H9 (cell line): ENCODE measurements at regions not wholly inside any gene's neighbourhood (a gene's known extent, or its start where the extent isn't known, plus 50 kb on each side); places are given as distances from the start of the nearest gene placed in this dataset.

Source experiments
- DNase-seq: peaks from one replicate; pipeline ENCODE4 v3.0.0-alpha.2; 2017
- H2AFZ ChIP-seq: one replicate; pipeline ENCODE4 v1.6.1; 2013; ENCODE audit warnings: mild to moderate bottlenecking, low read length, control low read depth, moderate library complexity
- H2AK5ac ChIP-seq: 2 replicates; pipeline ENCODE4 v1.6.1; 2013; ENCODE audit warnings: low read length, control low read depth, mixed read lengths; ENCODE audit not compliant: insufficient read length
- H2BK120ac ChIP-seq: one replicate; pipeline ENCODE4 v1.6.1; 2013; ENCODE audit warnings: low read depth, mild to moderate bottlenecking, low read length, control low read depth, inconsistent platforms; ENCODE audit not compliant: poor library complexity, severe bottlenecking
- H2BK12ac ChIP-seq: 2 replicates; pipeline ENCODE4 v1.6.1; 2013; ENCODE audit warnings: low read length, control low read depth, mixed read lengths, low read depth; ENCODE audit not compliant: insufficient read length
- H2BK15ac ChIP-seq: 2 replicates; pipeline ENCODE4 v1.6.1; 2013; ENCODE audit warnings: low read depth, low read length, control low read depth
- H2BK20ac ChIP-seq: one replicate; pipeline ENCODE4 v1.6.1; 2013; ENCODE audit warnings: low read depth, mild to moderate bottlenecking, low read length, control low read depth, inconsistent platforms; ENCODE audit not compliant: poor library complexity, severe bottlenecking
- H2BK5ac ChIP-seq: 2 replicates; pipeline ENCODE4 v1.6.1; 2013; ENCODE audit warnings: low read length, control low read depth, mixed read lengths; ENCODE audit not compliant: insufficient read length
- H3K14ac ChIP-seq: 2 replicates; pipeline ENCODE4 v1.6.1; 2013; ENCODE audit warnings: low read length, control low read depth; ENCODE audit not compliant: insufficient read depth
- H3K18ac ChIP-seq: 2 replicates; pipeline ENCODE4 v1.6.1; 2013; ENCODE audit warnings: low read depth, mild to moderate bottlenecking, mixed read lengths, low read length, control low read depth; ENCODE audit not compliant: insufficient read length
- H3K23ac ChIP-seq: 2 replicates; pipeline ENCODE4 v1.6.1; 2013; ENCODE audit warnings: low read length, control low read depth, mixed read lengths, low read depth; ENCODE audit not compliant: insufficient read length
- H3K23me2 ChIP-seq: 2 replicates; pipeline ENCODE4 v1.6.1; 2013; ENCODE audit warnings: low read depth, mild to moderate bottlenecking, mixed read lengths, low read length, control low read depth; ENCODE audit not compliant: insufficient read length, poor library complexity, severe bottlenecking
- H3K27ac ChIP-seq: 2 replicates; pipeline ENCODE4 v1.5.1; 2013; ENCODE audit warnings: low read length, control low read depth, mixed read lengths, low read depth; ENCODE audit not compliant: insufficient read length
- H3K27me3 ChIP-seq: 2 replicates; pipeline ENCODE4 v1.6.1; 2013; ENCODE audit warnings: low read length, control low read depth, inconsistent platforms; ENCODE audit not compliant: insufficient read depth
- H3K4ac ChIP-seq: 2 replicates; pipeline ENCODE4 v1.6.1; 2013; ENCODE audit warnings: low read depth, mild to moderate bottlenecking, control low read depth, inconsistent platforms, low read length, moderate library complexity
- H3K4me1 ChIP-seq: 2 replicates; pipeline ENCODE4 v1.6.1; 2013; ENCODE audit warnings: low read length, control low read depth, inconsistent platforms; ENCODE audit not compliant: insufficient read depth
- H3K4me2 ChIP-seq: 2 replicates; pipeline ENCODE4 v1.6.1; 2013; ENCODE audit warnings: low read length, control low read depth, mixed read lengths; ENCODE audit not compliant: insufficient read length, insufficient read depth
- H3K56ac ChIP-seq: 2 replicates; pipeline ENCODE4 v1.6.1; 2013; ENCODE audit warnings: low read depth, mild to moderate bottlenecking, mixed read lengths, low read length, control low read depth; ENCODE audit not compliant: insufficient read length
- H3K79me1 ChIP-seq: 2 replicates; pipeline ENCODE4 v1.6.1; 2013; ENCODE audit warnings: low read depth, mild to moderate bottlenecking, moderate library complexity, low read length, control low read depth, inconsistent platforms; ENCODE audit not compliant: insufficient read depth, poor library complexity, severe bottlenecking
- H3K79me2 ChIP-seq: 2 replicates; pipeline ENCODE4 v1.6.1; 2013; ENCODE audit warnings: low read length, control low read depth, inconsistent platforms; ENCODE audit not compliant: insufficient read depth
- H3K9ac ChIP-seq: 2 replicates; pipeline ENCODE4 v1.6.1; 2013; ENCODE audit warnings: low read length, control low read depth, mixed read lengths; ENCODE audit not compliant: insufficient read length; ENCODE audit errors: extremely low read depth
- H3K9me3 ChIP-seq: one replicate; pipeline ENCODE4 v1.6.1; 2013; ENCODE audit warnings: low read depth, low read length, inconsistent platforms; ENCODE audit not compliant: control insufficient read depth
- H3T11ph ChIP-seq: one replicate; pipeline ENCODE4 v1.6.1; 2013; ENCODE audit warnings: mild to moderate bottlenecking, low read length, control low read depth, inconsistent platforms
- H4K20me1 ChIP-seq: one replicate; pipeline ENCODE4 v1.6.1; 2013; ENCODE audit not compliant: control insufficient read depth, insufficient read length, insufficient read depth
- H4K5ac ChIP-seq: 2 replicates; pipeline ENCODE4 v1.6.1; 2013; ENCODE audit warnings: low read depth, mild to moderate bottlenecking, mixed read lengths, low read length, control low read depth; ENCODE audit not compliant: insufficient read length
- H4K8ac ChIP-seq: replicated peaks from 2 replicates; pipeline ENCODE4 v1.6.1; 2013; ENCODE audit warnings: low read length, control low read depth, mixed read lengths, low read depth; ENCODE audit not compliant: insufficient read length
- H4K91ac ChIP-seq: 2 replicates; pipeline ENCODE4 v1.6.1; 2013; ENCODE audit warnings: low read depth, mild to moderate bottlenecking, moderate library complexity, mixed read lengths, low read length, control low read depth; ENCODE audit not compliant: insufficient read length
- H3K27ac Mint-ChIP-seq, 3 experiments: 2 replicates in 2 of 3; 3 replicates in 1 of 3; pipeline ENCODE4 v1.8.0; 2020 to 2021; ENCODE audit warnings: mixed read lengths in 3 of 3, mild to moderate bottlenecking in 1 of 3, moderate library complexity in 1 of 3
- H3K27me3 Mint-ChIP-seq: 2 replicates; pipeline ENCODE4 v1.8.0; 2021; ENCODE audit warnings: low read depth, mild to moderate bottlenecking, moderate library complexity, mixed read lengths
- H3K36me3 Mint-ChIP-seq, 3 experiments: 2 replicates in 2 of 3; 3 replicates in 1 of 3; pipeline ENCODE4 v1.8.0; 2020 to 2021; ENCODE audit warnings: low read depth in 3 of 3, mixed read lengths in 3 of 3; ENCODE audit not compliant: insufficient read depth in 1 of 3
- H3K4me1 Mint-ChIP-seq, 2 experiments: 2 replicates each; pipeline ENCODE4 v1.8.0; 2020; ENCODE audit warnings: mixed read lengths in 2 of 2
- H3K4me3 Mint-ChIP-seq, 2 experiments: 2 replicates in 1 of 2; 3 replicates in 1 of 2; pipeline ENCODE4 v1.8.0; 2020 to 2021; ENCODE audit warnings: mild to moderate bottlenecking in 2 of 2, mixed read lengths in 2 of 2, moderate library complexity in 1 of 2
- H3K9me3 Mint-ChIP-seq, 2 experiments: 2 replicates in 1 of 2; 3 replicates in 1 of 2; pipeline ENCODE4 v1.8.0; 2020; ENCODE audit warnings: mild to moderate bottlenecking in 2 of 2, mixed read lengths in 2 of 2, moderate library complexity in 1 of 2
- CTCF ChIP-seq: fragments of 200-600 bp; sonication (generic); conservative IDR thresholded peaks from 3 replicates; pipeline ENCODE4 v1.8.0; 2021; ENCODE audit warnings: antibody characterized with exemption, mild to moderate bottlenecking
- WGBS: extraction: QIAGEN DNeasy Blood & Tissue Kit; methylation state at CpG from one replicate; pipeline ENCODE4 v1.1.7; 2013; ENCODE audit warnings: missing lambda C conversion rate, low lambda C conversion rate, mixed read lengths; ENCODE audit not compliant: insufficient read length; ENCODE audit errors: extremely low coverage; 5-methylcytosine and 5-hydroxymethylcytosine counted together

GRCh38 chr3:182268711-182269110 lies 524.6 kb upstream of the ATP11B start:
- Histone ChIP-seq H2BK15ac (no peak overlapping the region), H3K27ac (no peak overlapping the region), H3K56ac (no peak overlapping the region), H3K79me2 (no peaks in the 10 kb centered on the region), H4K20me1 (no peaks in the 10 kb centered on the region), H3K4ac (no peak overlapping the region), H4K5ac (no peak overlapping the region), H3T11ph (no peak overlapping the region), H2BK120ac (no peak overlapping the region), H3K23me2 (no peaks in the 10 kb centered on the region), H2BK20ac (no peak overlapping the region), H2AFZ (no peak overlapping the region), H3K18ac (no peak overlapping the region), H3K79me1 (no peaks in the 10 kb centered on the region), H2BK12ac (no peak overlapping the region), H2BK5ac (no peak overlapping the region), H3K9me3 (no peaks in the 10 kb centered on the region), H4K91ac (no peak overlapping the region), H3K23ac (no peak overlapping the region), H3K14ac (no peak overlapping the region), H3K9ac (no peak overlapping the region), H3K4me2 (no peak overlapping the region), H3K27me3 (no peaks in the 10 kb centered on the region), H2AK5ac (no peak overlapping the region), H4K8ac (no peak overlapping the region), H3K4me1 (no peaks in the 10 kb centered on the region)
- no peak overlapping the region for H3K4me3 Mint-ChIP-seq
- no peak for DNase-seq
- no peak for TF ChIP-seq CTCF
- H3K36me3 Mint-ChIP-seq, result no peaks in the 10 kb centered on the region
- 0 out of 7 replicates have a peak overlapping the region, but pooled peaks of 1 of the 3 experiments have one; percentile 20 for H3K27ac Mint-ChIP-seq
- no peaks in the 10 kb centered on the region for H3K27me3 Mint-ChIP-seq
- no peaks in the 10 kb centered on the region for H3K4me1 Mint-ChIP-seq
- no CpG with 5 or more reads among the region's 4 CpGs for WGBS
- H3K9me3 Mint-ChIP-seq, result no peaks in the 10 kb centered on the region
